SIG-M5 treated with dmso at 0.1 percent for 504 hours (cell line): ENCODE measurements at regions not wholly inside any gene's neighbourhood (a gene's known extent, or its start where the extent isn't known, plus 50 kb on each side); places are given as distances from the start of the nearest gene placed in this dataset.
"Not testable (repeated sequence)": the region's sequence is repeated elsewhere in the genome, so short reads cannot be mapped to it uniquely, and the experiment has no call there.

ENCODE experiments used
- DNase-seq: peaks from one replicate; lab custom pipeline; 2025; ENCODE audit not compliant: unreplicated experiment; lab: John Stamatoyannopoulos, UW

DNA sequence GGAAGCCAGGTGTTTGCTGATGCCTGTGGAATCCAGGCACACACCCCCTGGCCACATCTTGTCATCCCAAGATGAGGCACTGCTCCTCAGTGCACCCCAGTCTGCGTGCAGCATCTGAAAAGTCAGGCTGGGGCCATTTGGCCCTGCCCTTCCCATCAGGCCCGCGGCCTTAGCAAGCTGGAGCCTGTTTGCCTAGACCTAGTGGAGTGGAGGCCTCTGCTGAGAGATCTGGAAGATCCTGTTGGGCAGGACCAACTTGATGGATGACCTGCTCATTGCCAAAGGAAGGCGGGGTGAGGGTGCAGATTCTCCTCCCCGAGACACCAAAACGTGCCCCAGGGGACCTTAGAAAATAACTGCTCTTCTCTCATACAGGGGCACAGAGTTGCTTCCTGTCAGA lies 220.2 kb downstream of the SHQ1 start:
- peak; percentile 42 for DNase-seq

DNA sequence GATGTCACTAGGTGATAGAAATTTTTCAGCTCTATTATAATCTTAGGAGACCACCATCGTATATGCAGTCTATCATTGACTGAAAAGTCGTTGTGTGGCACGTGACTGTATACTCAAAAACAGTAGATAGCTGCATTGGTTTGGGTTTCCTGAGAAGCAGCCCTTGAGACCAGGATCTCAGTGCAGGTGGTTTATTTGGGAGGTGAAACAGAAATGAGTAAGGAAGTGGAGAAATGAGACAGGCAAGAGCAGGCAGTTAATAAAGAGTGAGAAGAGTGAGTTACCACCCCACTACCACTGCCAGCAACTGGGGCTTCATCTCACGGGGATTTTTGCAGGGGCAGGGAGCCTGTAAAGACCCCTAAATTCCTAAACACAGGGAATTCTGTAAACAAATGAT lies 221.0 kb downstream of the SHQ1 start:
- DNase-seq = no peak

DNA sequence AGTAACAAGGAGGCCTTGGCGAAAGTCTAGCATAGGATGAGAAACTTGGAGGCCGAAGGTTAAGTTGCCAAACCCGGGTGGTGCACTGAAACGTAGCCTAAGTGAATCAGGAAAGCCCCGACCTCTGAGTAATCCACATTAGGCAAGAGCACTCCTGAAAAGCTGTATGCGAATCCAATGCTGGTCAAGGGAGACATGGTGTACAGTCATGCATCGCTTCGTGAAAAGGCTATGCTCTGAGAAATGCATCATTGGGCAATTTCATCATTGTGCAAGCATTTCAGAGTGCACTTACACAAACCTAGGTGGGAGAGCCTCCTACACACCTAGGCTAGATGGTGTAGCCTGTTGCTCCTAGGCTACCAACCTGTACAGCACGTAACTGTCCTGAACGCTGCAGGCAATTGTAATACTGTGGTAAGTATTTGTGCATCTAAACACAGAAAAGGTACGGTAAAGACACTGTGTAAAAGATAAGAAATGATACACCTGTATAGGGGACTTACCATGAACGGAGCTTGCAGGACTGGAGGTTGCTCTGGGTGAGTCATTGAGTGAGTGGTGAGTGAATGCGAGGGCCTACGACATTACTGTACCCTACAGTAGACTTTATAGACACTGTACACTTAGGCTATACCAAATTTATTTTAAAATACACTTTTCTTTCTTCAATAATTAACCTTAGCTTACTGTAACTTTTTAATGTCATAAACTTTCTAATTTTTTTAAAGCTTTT lies 222.5 kb downstream of the SHQ1 start:
- peak; percentile 16 for DNase-seq

DNA sequence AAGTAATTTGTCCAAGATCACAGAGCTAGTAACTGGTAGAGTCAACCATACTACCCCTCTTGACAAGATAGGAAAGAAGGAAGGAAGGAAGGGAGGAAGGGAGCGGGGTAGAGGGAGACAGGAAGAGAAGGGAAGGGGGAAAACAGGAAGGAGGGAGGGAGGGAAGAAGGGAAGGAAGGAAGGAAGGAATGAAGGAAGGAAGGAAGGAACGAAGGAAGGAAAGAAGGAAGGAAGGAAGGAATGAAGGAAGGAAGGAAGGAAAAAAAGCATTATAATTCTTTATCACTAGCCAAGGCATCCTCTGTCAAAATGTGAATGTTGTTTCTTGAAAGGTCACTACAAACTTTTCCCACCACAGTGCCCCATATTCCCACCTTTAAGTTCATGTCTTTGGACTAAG lies 223.6 kb downstream of the SHQ1 start:
- no peak for DNase-seq

DNA sequence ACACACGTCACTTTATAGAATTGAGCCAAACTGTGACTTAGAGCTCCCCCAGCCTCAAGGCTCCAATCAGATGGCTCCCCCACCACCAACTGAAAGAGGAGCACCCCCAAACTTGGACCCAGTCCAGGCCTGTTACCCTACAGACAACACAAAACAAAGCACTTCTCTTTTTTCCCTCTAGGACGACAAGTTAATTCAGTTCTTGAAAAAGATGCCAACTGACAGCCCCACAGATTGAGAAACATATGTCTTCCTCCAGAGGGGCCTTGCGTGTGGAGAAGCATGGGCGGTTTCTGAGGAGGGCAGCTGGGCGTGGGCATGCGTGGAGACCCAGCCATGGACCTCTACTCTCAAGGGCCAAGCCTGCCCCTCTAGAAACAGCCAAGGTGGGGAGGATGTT lies 229.5 kb downstream of the SHQ1 start:
- DNase-seq = peak; percentile 93

DNA sequence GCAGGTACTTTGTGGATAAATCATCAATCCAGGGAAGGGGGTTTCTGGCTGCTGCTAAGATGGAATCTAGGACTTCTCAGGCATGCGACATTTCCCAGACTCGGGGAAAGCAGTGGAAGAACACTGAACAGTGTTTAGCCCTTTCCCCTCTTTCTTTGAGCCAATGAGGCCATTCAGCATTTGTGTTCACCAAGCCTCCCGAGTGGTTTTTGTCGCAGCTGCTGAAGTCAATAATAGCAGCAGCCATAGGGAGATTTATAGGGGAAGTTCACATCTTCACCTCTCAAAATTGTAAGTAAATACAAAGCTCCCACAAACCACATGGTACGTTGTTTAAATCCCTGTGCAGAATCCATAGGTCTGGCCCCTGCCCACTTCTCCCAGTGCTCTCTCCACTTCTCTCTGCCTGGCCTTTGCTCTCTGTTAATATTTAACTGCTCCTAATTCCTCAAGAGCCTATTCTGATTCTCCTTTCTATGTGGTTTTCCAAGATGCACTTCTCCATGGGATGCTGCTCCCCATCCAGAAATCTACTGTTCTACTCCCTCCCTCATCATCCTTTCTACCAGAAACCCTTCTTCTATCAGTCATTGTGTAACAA lies 230.7 kb downstream of the SHQ1 start:
- DNase-seq = no peak

DNA sequence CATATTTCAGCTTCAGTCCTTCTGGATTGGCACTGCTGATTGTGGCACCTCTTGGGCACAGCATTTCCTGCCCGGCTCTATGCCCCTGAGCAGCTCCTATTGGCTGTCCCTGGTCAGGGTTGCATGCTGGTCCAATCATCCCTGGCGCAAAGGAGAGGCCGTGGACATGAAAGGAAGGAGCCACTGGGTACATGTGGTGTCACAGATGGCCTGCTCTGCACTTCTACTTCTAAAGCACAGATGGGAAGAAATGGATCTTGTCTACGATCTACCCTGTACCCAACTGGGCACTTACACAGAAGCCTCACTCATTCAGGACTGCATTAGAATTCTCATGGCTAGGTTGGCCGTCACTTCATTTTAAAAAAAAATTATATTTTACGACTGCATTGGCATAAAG lies 232.5 kb downstream of the SHQ1 start:
- DNase-seq = no peak

DNA sequence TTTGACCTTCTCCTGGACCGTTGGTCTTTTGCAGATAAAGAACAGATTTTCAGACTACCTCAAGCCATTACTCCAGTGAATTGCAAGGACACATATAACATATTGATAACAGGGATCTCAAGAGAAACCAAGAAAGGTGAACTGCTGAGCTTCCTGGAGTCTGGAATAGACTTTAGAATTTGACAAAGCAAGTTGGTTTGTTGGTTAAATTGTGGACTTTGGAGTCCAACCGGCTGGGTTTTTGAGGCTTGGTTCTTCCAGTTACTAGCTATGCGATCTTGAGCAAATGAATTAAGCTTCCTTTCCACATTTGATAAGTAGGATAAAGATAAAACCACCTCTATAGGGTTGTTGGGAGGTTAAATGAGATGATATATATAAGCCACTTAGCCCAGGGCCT lies 233.1 kb downstream of the SHQ1 start:
- DNase-seq = no peak

DNA sequence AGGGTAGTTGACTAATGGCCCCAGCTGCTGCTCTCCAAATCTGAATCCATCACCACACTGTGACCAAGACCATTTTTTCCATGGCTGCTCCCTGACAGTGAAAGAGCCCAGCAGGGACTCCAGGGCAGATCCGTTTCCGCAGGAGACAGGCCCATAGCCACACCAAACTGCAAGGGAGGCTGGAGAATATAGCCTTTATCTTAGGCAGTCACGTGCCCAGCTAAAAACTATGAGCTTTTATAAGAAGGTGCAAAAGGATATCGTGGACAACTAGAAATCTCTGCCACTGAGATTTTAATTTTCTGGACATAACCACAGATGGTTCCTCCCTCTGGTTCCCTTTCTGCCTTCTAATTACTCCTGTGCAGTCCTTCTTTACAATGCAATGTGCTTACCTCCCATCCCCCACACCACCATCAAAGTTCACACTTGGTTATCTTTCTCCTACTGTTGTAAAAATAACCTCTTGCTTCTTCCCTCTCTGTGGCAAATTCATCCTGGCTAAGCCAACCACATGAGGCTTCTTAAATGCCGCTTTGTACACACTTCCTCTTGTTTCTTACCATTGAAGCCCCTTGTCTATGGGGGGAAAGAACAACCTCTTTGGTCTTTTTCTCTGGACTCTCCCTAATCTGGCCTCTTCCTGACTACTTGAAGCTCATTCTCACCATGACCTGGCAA lies 233.7 kb downstream of the SHQ1 start:
- peak; percentile 85 for DNase-seq

DNA sequence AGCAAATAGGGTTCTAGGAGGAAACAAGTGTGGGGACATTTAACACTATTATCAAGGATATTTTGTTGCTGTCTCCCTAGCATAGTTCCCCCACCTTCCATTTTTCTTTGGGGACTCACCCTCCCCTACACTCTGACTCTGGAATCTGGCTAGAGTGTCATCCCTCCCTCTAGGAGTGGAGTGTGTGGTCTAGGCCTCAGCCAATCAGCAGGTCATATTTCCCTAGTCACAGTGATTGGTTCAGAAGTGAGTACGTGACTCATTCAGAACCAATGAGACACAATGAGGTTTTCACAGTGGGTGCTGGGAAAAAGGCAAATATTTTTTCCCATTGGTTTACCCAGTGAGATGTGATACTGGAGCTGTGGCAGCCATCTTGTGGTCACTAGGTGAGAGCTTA lies 234.4 kb downstream of the SHQ1 start:
- DNase-seq = no peak

DNA sequence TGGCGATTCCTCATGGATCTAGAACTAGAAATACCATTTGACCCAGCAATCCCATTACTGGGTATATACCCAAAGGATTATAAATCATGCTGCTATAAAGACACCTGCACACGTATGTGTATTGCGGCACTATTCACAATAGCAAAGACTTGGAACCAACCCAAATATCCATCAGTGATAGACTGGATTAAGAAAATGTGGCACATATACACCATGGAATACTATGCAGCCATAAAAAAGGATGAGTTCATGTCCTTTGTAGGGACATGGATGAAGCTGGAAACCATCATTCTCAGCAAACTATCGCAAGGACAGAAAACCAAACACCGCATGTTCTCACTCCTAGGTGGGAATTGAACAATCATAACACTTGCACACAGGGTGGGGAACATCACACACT lies 239.1 kb downstream of the SHQ1 start:
- DNase-seq = not testable (repeated sequence)

DNA sequence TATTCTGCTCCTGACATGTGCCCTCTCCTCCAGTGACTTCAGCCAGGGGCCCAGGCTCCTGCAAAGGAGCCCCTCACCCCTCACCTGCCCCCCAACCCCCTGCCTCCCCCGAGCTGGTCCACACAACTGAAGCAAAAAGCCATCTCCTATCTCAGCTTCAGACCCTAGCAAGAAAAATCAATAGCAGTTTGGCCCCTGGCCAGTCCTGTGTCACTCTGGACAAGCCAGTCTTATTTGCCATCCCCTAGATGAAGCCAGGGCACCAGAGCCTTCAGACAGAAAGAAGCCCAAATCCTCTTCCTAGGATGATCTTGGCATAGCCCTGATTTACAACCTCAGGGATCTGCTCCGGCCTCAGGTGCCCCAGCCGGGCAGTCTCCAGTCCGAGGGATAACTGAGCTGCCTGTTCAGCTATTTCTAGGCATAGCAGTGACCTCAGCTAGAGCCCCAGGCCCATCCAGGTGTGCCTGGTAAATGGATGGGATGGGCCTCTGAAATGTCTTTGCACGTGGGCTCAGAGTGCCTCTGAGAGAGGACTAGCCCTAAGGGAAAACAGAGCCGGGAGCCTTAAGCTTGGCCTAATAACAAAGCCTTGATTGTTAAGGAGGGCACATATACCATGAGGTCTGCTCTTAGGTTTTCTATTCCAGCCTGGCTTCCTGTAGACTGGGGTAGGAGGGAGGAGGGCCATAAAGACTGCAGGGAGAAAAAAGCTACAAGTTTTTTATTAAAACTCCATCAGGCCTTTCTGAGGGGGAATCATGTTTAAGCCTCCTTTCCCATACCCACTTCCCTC lies 242.0 kb downstream of the SHQ1 start:
- no peak for DNase-seq

DNA sequence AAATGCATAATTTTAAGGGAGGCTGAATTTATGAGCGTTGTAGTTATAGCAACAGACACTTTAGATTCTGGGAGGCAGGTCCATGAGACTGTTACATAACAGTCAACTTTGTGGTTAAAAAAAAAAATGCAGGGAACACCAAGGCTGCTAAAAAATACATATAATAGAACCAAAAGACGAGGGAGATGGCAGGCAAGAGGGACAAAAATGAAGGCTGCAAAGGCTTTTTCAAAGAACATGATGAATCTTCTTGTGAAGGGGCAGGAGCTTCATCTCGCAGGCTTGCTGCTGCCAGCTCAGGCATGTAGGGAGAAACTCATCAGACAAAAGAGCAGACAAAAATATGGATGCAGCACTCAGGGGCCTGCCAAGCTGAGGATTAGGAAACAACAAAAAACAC lies 243.9 kb downstream of the SHQ1 start:
- peak; percentile 9 for DNase-seq

DNA sequence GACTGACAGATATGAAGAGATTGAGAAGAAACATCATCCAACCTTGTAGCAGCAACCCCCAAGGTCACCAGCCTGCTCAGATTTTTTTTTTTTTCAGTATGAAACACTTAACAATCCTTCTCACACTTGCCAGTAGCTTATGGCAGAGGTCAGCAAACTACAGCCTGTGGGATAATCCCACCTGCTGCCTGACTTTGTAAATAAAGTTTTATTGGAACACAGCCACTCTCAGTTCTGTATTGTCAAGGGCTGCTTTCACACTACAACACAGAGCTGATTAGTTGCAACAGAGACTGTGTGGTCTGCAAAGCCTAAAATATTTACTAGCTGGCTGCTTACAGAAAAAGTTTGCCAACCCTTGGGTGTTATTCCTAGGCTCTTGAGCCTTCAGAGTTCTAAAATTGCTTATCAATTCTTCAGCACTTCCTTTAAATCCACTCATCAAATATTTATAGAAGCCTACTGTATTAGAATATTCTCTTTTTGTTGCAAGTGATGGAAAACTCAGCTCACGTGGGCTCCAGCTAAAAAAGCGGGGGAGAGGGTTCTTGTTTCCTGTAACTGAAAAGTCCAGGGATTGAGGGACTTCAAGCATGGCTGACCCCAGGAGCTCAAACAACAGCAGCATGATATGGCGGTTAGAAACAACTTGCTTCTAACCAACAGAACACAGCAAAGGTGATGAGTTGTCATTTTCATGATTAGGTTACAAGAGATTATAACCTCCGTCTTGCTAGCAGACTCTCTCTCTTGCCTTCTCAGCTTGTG lies 246.1 kb downstream of the SHQ1 start:
- DNase-seq = peak; percentile 38

DNA sequence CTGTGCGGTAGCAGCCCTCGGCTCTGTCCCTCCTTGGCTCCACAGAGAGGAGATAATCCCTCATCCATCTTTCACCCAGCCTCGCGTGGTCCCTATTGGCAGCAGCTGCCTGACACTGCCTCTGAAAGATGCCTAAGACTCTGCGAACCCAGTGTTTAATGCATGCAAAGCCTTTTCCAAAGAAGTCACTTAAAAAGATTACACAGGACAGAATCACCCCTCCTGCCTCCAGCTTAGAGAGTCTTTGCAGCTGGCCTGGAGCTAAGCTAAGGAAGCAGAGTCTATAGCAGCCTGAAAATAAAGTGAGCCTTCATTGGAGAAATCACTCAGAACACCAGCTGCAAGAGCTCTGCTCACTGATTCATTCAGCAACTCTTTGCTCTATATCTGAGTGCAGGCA lies 247.2 kb downstream of the SHQ1 start:
- no peak for DNase-seq

DNA sequence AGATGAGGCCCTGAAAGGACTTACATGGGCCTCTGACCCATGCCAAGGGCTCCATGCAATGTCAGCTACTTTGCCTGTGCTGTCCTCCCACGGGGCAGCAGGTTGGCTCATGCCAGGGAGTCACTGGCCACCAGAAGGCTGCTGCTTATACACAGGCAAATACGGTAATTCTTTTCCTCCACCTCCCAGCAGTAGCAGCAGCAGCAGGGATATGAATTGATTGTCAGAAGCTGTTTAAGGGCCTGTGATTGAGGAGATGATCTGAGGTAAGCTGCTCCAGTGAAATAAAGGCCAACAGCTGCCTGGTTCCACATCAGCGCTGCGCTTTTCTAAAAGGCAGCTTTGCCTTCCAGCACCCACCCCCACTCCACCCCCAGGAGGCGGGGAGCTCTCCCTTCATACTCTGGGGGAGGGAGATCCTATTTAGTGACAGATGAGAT lies 250.5 kb downstream of the SHQ1 start:
- no peak for DNase-seq

DNA sequence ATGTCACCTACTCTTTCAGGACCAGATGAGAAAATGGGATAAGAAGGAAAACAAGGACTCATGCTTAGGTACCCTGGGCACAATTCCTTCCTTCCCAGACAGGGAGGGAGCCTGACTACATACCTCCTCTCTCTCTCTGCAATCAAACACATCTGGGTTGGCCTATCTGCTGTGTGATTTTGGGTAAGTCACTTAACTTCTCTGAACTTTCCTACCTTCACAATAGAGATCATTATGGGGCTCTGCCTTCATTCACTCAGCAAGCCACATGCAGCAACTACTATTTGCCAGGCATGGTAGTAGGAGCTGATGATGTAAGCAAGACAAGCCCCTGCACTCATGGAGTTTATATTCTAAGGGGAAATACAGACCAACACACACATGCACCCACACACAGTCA lies 251.2 kb downstream of the SHQ1 start:
- no peak for DNase-seq

DNA sequence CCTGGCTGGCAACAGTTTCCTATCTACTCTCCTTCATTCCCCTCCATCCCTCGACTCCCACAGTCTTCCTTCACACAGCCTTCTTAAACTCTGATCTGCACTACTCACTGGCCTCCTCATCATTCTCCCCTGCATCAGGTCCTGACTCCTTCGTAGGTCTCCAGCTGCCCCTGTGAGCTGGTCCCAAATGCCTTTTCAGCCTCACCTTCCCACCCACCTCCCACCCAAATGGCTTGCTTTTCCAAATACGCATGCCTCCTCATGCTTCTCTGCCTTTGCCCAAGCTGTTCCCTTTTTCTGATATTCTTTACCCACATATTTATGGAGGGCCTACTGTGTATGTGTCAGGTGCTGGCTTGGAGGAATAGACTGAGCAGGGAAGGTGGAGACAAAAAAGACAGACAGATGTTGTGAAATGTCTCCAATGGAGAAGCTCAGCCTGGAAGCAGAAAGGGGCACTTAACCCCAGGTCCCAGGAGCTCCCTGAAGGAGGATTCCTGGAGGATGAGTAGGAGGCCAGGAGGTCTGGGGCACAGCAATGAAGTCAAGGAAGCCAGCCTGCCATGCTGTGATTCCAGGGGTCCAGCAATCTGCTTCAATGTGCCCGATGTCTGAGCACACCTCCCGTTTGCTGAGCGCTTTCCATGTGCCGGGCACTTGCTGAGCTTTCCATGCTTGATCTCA lies 252.2 kb downstream of the SHQ1 start:
- no peak for DNase-seq

DNA sequence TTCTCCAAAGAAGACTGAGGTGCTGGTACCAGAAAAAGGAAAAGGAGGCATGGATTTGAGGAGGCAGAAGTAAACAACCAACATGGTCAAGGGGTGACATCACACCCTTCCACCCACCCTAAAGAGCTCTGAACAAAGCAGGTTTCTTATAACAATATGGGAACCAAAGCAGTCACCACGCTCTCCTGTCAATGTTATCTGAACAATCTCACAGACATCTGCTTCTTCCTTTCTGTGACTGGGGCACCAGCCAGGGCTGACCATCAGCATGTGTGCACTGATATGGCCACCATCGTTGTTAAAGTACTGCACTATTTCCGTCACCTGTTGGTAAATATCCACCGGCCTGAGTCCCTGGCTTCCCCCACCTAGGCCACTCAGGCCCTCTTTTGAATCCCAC lies 252.9 kb downstream of the SHQ1 start:
- DNase-seq = no peak

DNA sequence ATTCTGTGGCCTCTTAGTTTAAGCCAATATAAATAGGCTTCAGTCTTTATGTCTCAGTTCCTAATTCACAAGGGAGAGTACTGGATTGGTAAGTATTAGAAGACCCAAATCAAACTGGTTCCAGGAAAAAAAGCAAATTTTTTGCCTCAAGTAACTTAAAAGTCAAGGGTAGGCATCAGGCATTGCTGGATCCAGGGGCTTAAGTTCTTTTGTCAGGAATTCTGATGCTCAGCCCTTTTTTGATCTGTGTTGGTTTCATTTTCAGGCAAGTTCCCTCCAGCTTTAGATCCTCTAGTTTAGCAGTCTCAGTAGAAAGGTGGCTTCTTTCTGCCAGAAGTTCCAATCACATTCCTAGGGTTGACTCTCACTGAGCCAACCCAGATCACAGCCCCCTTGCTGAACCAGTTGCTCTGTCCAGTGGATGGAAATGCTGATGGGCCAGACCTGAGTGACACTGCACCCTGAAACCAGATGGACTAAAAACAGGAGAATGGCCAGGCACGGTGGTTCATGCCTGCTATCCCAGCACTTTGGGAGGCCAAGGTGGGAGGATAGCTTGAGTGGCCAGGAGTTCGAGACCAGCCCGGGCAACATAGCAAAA lies 253.5 kb downstream of the SHQ1 start:
- DNase-seq = no peak
